SK-N-MC (cell line): ENCODE measurements at regions not wholly inside any gene's neighbourhood (a gene's known extent, or its start where the extent isn't known, plus 50 kb on each side); places are given as distances from the start of the nearest gene placed in this dataset.

ENCODE experiments used
- EZH2 ChIP-seq: fragments of 200-600 bp; sonication (generic); IDR thresholded peaks from one replicate; pipeline ENCODE4 v1.6.1; 2017; ENCODE audit warnings: antibody characterized with exemption
- POLR2AphosphoS5 ChIP-seq: IDR thresholded peaks from 2 replicates; pipeline ENCODE4 v1.6.1; 2012; ENCODE audit warnings: mild to moderate bottlenecking, low read depth, low read length, borderline replicate concordance

DNA sequence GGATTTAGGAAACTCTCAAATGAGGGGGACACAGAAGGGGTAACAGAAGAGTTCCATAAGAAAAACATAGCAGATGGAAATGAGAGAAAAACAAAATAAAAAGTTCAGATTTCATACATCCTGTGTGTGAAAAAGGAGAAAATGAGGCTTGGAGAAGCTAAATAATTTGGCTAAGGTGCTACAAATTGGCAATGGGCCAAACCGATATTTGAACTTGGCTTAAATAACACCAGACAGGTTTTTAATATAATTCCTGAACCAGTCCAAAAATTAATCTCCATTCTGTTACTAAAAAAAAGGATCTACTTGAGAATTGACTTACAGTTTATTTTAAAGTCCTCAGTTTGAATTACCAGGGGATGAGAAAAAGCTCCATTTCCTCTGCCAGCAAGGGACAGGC is 342.9 kb upstream of the DPH6 start:
- TF ChIP-seq EZH2 (no peak), POLR2AphosphoS5 (no peak)
